ENCODE measurements at regions not wholly inside any gene's neighbourhood (a gene's known extent, or its start where the extent isn't known, plus 50 kb on each side); places are given as distances from the start of the nearest gene placed in this dataset.
"Not testable (repeated sequence)": the region's sequence is repeated elsewhere in the genome, so short reads cannot be mapped to it uniquely, and the experiment has no call there.

GRCh38 chr5:89817841-89818240 is 591.7 kb downstream of the CETN3 start:
- FAIRE-seq (no peak), DNase-seq (ENCODE audit: insufficient read length, low spot score) (no peak)
- TF ChIP-seq PAX5 (IDR thresholded peaks at IDR 0.05; ENCODE audit: insufficient read depth, low read length, severe bottlenecking), result no peak
- no peak for TF ChIP-seq SPI1 (IDR thresholded peaks at IDR 0.05; ENCODE audit: low read depth, low read length)
- no peak for TF ChIP-seq TAF1 (IDR thresholded peaks at IDR 0.05; ENCODE audit: low read depth, low read length)

- DNase-seq (ENCODE audit: insufficient read length, low spot score) (no peak), FAIRE-seq (no peak)
- TF ChIP-seq SPI1 (IDR thresholded peaks at IDR 0.05; ENCODE audit: low read depth, low read length) (no peak), PAX5 (IDR thresholded peaks at IDR 0.05; ENCODE audit: insufficient read depth, low read length, severe bottlenecking) (no peak), POLR2A (IDR thresholded peaks at IDR 0.05; ENCODE audit: low read depth, low read length) (no peak), TAF1 (IDR thresholded peaks at IDR 0.05; ENCODE audit: low read depth, low read length) (no peak), POLR2AphosphoS5 (IDR thresholded peaks at IDR 0.05; ENCODE audit: low read depth, low read length) (no peak), POU2F2 (IDR thresholded peaks at IDR 0.05; ENCODE audit: low read depth, low read length) (no peak)
These were observed 593.5 kb downstream of the CETN3 start for GRCh38 chr5:89816038-89816437.

- not testable (repeated sequence) for FAIRE-seq; DNase-seq (ENCODE audit: insufficient read length, low spot score)
These were observed 608.8 kb downstream of the CETN3 start for GRCh38 chr5:89800735-89801134.

GRCh38 chr5:89794504-89794903 is 615.1 kb downstream of the CETN3 start:
- FAIRE-seq; DNase-seq (ENCODE audit: insufficient read length, low spot score): not testable (repeated sequence)

GRCh38 chr5:89779734-89780133 is 629.8 kb downstream of the CETN3 start:
- DNase-seq (ENCODE audit: insufficient read length, low spot score); FAIRE-seq: not testable (repeated sequence)

DNA sequence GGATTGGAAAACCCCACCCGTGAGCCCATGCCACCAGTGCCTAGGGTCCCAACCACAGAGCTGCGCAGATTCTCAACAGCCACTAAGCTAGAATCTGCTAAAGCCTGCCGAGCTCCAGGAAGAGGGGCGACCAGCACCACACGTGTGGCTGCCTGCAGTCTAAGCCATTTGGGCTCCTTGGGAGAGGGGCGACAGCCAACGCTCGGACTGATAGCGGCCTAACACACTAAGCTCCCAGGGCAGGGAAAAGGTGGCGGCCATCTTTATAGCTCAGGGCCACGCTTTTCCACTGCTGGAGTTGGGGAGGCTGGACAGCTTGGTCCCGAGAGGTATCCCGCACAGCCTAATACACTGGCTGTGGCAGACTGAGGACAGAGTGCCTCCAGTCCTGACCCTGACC is 631.8 kb downstream of the CETN3 start:
- TF ChIP-seq TAF1 (IDR thresholded peaks at IDR 0.05; ENCODE audit: low read depth, low read length), result no peak
- no peak for TF ChIP-seq POLR2AphosphoS5 (IDR thresholded peaks at IDR 0.05; ENCODE audit: low read depth, low read length)
- TF ChIP-seq POLR2A (IDR thresholded peaks at IDR 0.05; ENCODE audit: low read depth, low read length), result no peak
- TF ChIP-seq PAX5 (IDR thresholded peaks at IDR 0.05; ENCODE audit: insufficient read depth, low read length, severe bottlenecking), result no peak
- no peak for TF ChIP-seq POU2F2 (IDR thresholded peaks at IDR 0.05; ENCODE audit: low read depth, low read length)
- no peak for TF ChIP-seq SPI1 (IDR thresholded peaks at IDR 0.05; ENCODE audit: low read depth, low read length)
- DNase-seq (ENCODE audit: insufficient read length, low spot score), result no peak
- no peak for FAIRE-seq

- TF ChIP-seq POLR2AphosphoS5 (IDR thresholded peaks at IDR 0.05; ENCODE audit: low read depth, low read length) (no peak), POU2F2 (IDR thresholded peaks at IDR 0.05; ENCODE audit: low read depth, low read length) (no peak), SPI1 (IDR thresholded peaks at IDR 0.05; ENCODE audit: low read depth, low read length) (no peak), TAF1 (IDR thresholded peaks at IDR 0.05; ENCODE audit: low read depth, low read length) (no peak), POLR2A (IDR thresholded peaks at IDR 0.05; ENCODE audit: low read depth, low read length) (no peak), PAX5 (IDR thresholded peaks at IDR 0.05; ENCODE audit: insufficient read depth, low read length, severe bottlenecking) (no peak)
- FAIRE-seq, result no peak
- DNase-seq (ENCODE audit: insufficient read length, low spot score), result no peak
These were observed 639.6 kb downstream of the CETN3 start for GRCh38 chr5:89769975-89770374.

DNA sequence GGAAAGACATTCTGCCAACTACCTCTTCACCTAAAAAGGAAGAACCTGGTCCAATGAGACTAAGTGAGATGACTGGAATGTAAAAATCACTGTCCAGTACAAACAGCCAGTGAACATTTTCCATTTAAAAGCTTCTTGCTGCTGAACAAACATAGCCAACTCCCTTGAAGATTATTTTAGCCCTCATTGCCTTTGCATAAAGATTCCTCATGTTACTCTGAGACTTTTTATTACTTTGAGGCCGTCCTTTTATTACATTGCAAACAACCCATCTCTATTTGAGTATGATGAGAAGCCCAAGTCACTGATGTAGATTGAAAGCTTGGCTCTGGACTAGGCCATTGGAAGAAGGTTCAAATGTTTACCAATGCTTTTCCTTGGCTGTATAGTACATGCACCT is 649.8 kb downstream of the CETN3 start:
- no peak for DNase-seq (ENCODE audit: insufficient read length, low spot score)
- no peak for FAIRE-seq
- no peak for TF ChIP-seq TAF1 (IDR thresholded peaks at IDR 0.05; ENCODE audit: low read depth, low read length)
- TF ChIP-seq POLR2AphosphoS5 (IDR thresholded peaks at IDR 0.05; ENCODE audit: low read depth, low read length), result no peak
- no peak for TF ChIP-seq SPI1 (IDR thresholded peaks at IDR 0.05; ENCODE audit: low read depth, low read length)

GRCh38 chr5:89758146-89758545 is 651.4 kb downstream of the CETN3 start:
- no peak for FAIRE-seq
- no peak for DNase-seq (ENCODE audit: insufficient read length, low spot score)
- TF ChIP-seq PAX5 (IDR thresholded peaks at IDR 0.05; ENCODE audit: insufficient read depth, low read length, severe bottlenecking) (no peak), POU2F2 (IDR thresholded peaks at IDR 0.05; ENCODE audit: low read depth, low read length) (no peak), POLR2AphosphoS5 (IDR thresholded peaks at IDR 0.05; ENCODE audit: low read depth, low read length) (no peak), SPI1 (IDR thresholded peaks at IDR 0.05; ENCODE audit: low read depth, low read length) (no peak), POLR2A (IDR thresholded peaks at IDR 0.05; ENCODE audit: low read depth, low read length) (no peak), TAF1 (IDR thresholded peaks at IDR 0.05; ENCODE audit: low read depth, low read length) (no peak)

DNA sequence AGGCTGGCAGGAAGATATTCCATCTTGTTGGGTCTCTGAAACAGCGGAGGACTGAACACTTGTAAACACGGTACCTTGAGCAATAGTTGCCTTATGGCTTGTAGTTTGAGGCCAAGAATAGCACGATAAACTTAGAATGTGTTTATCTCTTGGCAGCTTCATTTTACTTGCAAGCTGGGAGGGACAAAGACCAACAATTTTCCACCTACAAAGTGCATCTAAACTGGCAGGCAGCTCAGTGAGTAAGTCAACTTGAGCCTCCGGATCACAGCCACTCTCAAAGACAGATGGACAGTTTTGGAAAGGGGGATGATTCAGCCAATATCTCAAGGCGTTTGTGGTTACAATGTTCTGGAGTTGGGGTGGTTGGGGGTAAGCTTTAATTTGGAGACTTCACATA is 652.6 kb downstream of the CETN3 start:
- DNase-seq (ENCODE audit: insufficient read length, low spot score) (no peak), FAIRE-seq (no peak)
- TF ChIP-seq POU2F2 (IDR thresholded peaks at IDR 0.05; ENCODE audit: low read depth, low read length) (no peak), TAF1 (IDR thresholded peaks at IDR 0.05; ENCODE audit: low read depth, low read length) (no peak), POLR2A (IDR thresholded peaks at IDR 0.05; ENCODE audit: low read depth, low read length) (no peak), PAX5 (IDR thresholded peaks at IDR 0.05; ENCODE audit: insufficient read depth, low read length, severe bottlenecking) (no peak), SPI1 (IDR thresholded peaks at IDR 0.05; ENCODE audit: low read depth, low read length) (no peak), POLR2AphosphoS5 (IDR thresholded peaks at IDR 0.05; ENCODE audit: low read depth, low read length) (no peak)

DNA sequence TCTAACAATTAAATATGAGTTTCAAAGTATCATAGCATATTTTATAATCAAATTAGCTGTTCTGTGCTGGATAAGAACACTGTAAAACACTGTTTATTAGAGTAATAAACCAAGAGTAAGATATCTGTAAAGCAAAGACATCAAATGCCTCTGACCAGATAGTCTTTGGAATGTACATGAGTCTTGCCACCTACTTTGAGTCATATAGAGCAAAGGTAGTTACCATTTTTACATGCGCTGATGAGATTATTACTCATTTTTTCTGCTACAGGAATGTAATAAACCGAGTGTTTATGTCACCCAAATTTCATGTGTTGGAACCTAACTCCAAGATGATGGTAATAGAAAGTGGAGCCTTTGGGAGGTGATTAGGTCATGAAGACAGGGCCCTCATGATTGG is 654.5 kb downstream of the CETN3 start:
- TF ChIP-seq PAX5 (IDR thresholded peaks at IDR 0.05; ENCODE audit: insufficient read depth, low read length, severe bottlenecking), result no peak
- no peak for TF ChIP-seq POLR2AphosphoS5 (IDR thresholded peaks at IDR 0.05; ENCODE audit: low read depth, low read length)
- no peak for TF ChIP-seq POU2F2 (IDR thresholded peaks at IDR 0.05; ENCODE audit: low read depth, low read length)
- TF ChIP-seq SPI1 (IDR thresholded peaks at IDR 0.05; ENCODE audit: low read depth, low read length), result no peak
- no peak for TF ChIP-seq TAF1 (IDR thresholded peaks at IDR 0.05; ENCODE audit: low read depth, low read length)
- no peak for TF ChIP-seq POLR2A (IDR thresholded peaks at IDR 0.05; ENCODE audit: low read depth, low read length)

More for the DNA sequence above, 654.5 kb downstream of the CETN3 start:
- FAIRE-seq (no peak), DNase-seq (ENCODE audit: insufficient read length, low spot score) (no peak)
